ENCODE measurements at regions not wholly inside any gene's neighbourhood (a gene's known extent, or its start where the extent isn't known, plus 50 kb on each side); places are given as distances from the start of the nearest gene placed in this dataset.

- no peaks in the 10 kb centered on the region for H3K9me3 Mint-ChIP-seq
- H3K27ac ChIP-seq (ENCODE audit: low read depth): no peak overlapping the region
- H3K27me3 Mint-ChIP-seq (ENCODE audit: insufficient read depth, low read depth, poor library complexity): no peaks in the 10 kb centered on the region
- H3K4me1 ChIP-seq (ENCODE audit: insufficient read depth): no peaks in the 10 kb centered on the region
- no peaks in the 10 kb centered on the region for H3K36me3 ChIP-seq (ENCODE audit: insufficient read depth)
- no peak overlapping the region for H3K4me3 ChIP-seq
- H3K4me2 ChIP-seq: no peak overlapping the region
- H3K4me3 Mint-ChIP-seq: no peak overlapping the region
- H3K27ac Mint-ChIP-seq: no peak overlapping the region
- no peak overlapping the region for H2AFZ ChIP-seq
- no peaks in the 10 kb centered on the region for H3K36me3 Mint-ChIP-seq (ENCODE audit: low read depth)
- no peak for DNase-seq (ENCODE audit: low spot score)
- H3K27me3 ChIP-seq (ENCODE audit: insufficient read depth): no peaks in the 10 kb centered on the region
- H4K20me1 ChIP-seq (replicated peaks; ENCODE audit: insufficient read depth): no peaks in the 10 kb centered on the region
- no peak for ATAC-seq
- H3K79me2 ChIP-seq (replicated peaks; ENCODE audit: insufficient read depth): no peaks in the 10 kb centered on the region
- H3F3A ChIP-seq (replicated peaks; ENCODE audit: low read depth): no peaks in the 10 kb centered on the region
- no peaks in the 10 kb centered on the region for H3K4me1 Mint-ChIP-seq
- 0 out of 2 replicates have a peak, but pooled peaks cover 5% of the 10 kb centered on the region for H3K9me2 ChIP-seq (ENCODE audit: insufficient read depth)
- TF ChIP-seq, protein P1, sequence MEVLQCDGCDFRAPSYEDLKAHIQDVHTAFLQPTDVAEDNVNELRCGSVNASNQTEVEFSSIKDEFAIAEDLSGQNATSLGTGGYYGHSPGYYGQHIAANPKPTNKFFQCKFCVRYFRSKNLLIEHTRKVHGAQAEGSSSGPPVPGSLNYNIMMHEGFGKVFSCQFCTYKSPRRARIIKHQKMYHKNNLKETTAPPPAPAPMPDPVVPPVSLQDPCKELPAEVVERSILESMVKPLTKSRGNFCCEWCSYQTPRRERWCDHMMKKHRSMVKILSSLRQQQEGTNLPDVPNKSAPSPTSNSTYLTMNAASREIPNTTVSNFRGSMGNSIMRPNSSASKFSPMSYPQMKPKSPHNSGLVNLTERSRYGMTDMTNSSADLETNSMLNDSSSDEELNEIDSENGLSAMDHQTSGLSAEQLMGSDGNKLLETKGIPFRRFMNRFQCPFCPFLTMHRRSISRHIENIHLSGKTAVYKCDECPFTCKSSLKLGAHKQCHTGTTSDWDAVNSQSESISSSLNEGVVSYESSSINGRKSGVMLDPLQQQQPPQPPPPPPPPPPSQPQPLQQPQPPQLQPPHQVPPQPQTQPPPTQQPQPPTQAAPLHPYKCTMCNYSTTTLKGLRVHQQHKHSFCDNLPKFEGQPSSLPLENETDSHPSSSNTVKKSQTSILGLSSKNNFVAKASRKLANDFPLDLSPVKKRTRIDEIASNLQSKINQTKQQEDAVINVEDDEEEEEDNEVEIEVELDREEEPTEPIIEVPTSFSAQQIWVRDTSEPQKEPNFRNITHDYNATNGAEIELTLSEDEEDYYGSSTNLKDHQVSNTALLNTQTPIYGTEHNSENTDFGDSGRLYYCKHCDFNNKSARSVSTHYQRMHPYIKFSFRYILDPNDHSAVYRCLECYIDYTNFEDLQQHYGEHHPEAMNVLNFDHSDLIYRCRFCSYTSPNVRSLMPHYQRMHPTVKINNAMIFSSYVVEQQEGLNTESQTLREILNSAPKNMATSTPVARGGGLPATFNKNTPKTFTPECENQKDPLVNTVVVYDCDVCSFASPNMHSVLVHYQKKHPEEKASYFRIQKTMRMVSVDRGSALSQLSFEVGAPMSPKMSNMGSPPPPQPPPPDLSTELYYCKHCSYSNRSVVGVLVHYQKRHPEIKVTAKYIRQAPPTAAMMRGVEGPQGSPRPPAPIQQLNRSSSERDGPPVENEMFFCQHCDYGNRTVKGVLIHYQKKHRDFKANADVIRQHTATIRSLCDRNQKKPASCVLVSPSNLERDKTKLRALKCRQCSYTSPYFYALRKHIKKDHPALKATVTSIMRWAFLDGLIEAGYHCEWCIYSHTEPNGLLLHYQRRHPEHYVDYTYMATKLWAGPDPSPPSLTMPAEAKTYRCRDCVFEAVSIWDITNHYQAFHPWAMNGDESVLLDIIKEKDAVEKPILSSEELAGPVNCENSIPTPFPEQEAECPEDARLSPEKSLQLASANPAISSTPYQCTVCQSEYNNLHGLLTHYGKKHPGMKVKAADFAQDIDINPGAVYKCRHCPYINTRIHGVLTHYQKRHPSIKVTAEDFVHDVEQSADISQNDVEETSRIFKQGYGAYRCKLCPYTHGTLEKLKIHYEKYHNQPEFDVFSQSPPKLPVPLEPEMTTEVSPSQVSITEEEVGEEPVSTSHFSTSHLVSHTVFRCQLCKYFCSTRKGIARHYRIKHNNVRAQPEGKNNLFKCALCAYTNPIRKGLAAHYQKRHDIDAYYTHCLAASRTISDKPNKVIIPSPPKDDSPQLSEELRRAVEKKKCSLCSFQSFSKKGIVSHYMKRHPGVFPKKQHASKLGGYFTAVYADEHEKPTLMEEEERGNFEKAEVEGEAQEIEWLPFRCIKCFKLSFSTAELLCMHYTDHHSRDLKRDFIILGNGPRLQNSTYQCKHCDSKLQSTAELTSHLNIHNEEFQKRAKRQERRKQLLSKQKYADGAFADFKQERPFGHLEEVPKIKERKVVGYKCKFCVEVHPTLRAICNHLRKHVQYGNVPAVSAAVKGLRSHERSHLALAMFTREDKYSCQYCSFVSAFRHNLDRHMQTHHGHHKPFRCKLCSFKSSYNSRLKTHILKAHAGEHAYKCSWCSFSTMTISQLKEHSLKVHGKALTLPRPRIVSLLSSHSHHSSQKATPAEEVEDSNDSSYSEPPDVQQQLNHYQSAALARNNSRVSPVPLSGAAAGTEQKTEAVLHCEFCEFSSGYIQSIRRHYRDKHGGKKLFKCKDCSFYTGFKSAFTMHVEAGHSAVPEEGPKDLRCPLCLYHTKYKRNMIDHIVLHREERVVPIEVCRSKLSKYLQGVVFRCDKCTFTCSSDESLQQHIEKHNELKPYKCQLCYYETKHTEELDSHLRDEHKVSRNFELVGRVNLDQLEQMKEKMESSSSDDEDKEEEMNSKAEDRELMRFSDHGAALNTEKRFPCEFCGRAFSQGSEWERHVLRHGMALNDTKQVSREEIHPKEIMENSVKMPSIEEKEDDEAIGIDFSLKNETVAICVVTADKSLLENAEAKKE (CRISPR knock-in tag; IDR thresholded peaks at IDR 0.05): no peak
- TF ChIP-seq EZH2phosphoT487 (IDR thresholded peaks at IDR 0.05; ENCODE audit: unreplicated experiment) (no peak), CTCF (conservative IDR thresholded peaks at IDR 0.05; ENCODE audit: low read depth in 2 of 2) (no peak), JUNB (IDR thresholded peaks at IDR 0.05; ENCODE audit: unreplicated experiment) (no peak), EZH2 (IDR thresholded peaks at IDR 0.05; ENCODE audit: low read depth, unreplicated experiment) (no peak), ZNF114 (CRISPR knock-in tag; IDR thresholded peaks at IDR 0.05) (no peak), NANOG (IDR thresholded peaks at IDR 0.05; ENCODE audit: borderline replicate concordance) (no peak)
- TF ChIP-seq, protein P2, sequence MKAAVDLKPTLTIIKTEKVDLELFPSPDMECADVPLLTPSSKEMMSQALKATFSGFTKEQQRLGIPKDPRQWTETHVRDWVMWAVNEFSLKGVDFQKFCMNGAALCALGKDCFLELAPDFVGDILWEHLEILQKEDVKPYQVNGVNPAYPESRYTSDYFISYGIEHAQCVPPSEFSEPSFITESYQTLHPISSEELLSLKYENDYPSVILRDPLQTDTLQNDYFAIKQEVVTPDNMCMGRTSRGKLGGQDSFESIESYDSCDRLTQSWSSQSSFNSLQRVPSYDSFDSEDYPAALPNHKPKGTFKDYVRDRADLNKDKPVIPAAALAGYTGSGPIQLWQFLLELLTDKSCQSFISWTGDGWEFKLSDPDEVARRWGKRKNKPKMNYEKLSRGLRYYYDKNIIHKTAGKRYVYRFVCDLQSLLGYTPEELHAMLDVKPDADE (IDR thresholded peaks at IDR 0.05): no peak
Measured at GRCh38 chr3:189569473-189569872, 61.7 kb upstream of the TP63 start.
